ENCODE measurements at regions not wholly inside any gene's neighbourhood (a gene's known extent, or its start where the extent isn't known, plus 50 kb on each side); places are given as distances from the start of the nearest gene placed in this dataset.

DNA sequence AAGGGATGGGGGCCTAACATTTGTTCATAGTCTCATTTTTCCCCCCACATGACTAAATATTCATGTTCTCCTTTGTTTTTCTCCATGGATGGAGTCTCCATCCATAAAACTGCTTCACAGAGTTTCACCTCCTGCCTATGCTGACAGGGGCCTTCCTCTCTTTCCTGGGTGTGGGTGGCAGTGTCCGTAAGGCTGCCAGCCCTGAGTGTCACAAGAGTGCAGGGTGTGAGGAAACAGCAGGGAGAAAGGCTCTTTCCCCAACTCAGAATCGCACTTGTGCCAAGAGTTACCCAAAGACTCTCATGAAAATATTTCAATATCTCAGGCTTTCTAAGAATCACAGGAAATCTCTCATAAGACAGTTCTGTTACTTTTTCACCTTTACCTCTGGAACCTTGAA lies 346.2 kb upstream of the MMS22L start:
- Histone ChIP-seq H3K4me2 (ENCODE audit: low read length) (no peak overlapping the region), H3K27ac (ENCODE audit: low read depth, low read length) (no peak overlapping the region), H3K4me3 (ENCODE audit: low read length) (no peak overlapping the region), H4K20me1 (ENCODE audit: control insufficient read depth, insufficient read depth, low read depth, low read length) (no peaks in the 10 kb centered on the region), H3F3A (ENCODE audit: control insufficient read depth, insufficient read depth) (no peaks in the 10 kb centered on the region), H3K9me3 (ENCODE audit: control insufficient read depth, insufficient read depth, low read length) (no peaks in the 10 kb centered on the region), H3K27me3 (ENCODE audit: control insufficient read depth, low read length) (no peaks in the 10 kb centered on the region), H3K79me2 (ENCODE audit: control insufficient read depth, low read length) (no peaks in the 10 kb centered on the region), H3K9me2 (replicated peaks; ENCODE audit: control insufficient read depth, low read length) (no peaks in the 10 kb centered on the region), H3K36me3 (ENCODE audit: control insufficient read depth, low read length) (no peaks in the 10 kb centered on the region), H3K4me1 (ENCODE audit: control insufficient read depth, low read length) (no peaks in the 10 kb centered on the region)
- TF ChIP-seq, protein P1, sequence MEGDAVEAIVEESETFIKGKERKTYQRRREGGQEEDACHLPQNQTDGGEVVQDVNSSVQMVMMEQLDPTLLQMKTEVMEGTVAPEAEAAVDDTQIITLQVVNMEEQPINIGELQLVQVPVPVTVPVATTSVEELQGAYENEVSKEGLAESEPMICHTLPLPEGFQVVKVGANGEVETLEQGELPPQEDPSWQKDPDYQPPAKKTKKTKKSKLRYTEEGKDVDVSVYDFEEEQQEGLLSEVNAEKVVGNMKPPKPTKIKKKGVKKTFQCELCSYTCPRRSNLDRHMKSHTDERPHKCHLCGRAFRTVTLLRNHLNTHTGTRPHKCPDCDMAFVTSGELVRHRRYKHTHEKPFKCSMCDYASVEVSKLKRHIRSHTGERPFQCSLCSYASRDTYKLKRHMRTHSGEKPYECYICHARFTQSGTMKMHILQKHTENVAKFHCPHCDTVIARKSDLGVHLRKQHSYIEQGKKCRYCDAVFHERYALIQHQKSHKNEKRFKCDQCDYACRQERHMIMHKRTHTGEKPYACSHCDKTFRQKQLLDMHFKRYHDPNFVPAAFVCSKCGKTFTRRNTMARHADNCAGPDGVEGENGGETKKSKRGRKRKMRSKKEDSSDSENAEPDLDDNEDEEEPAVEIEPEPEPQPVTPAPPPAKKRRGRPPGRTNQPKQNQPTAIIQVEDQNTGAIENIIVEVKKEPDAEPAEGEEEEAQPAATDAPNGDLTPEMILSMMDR (IDR thresholded peaks at IDR 0.05; ENCODE audit: low read depth, low read length, poor library complexity, severe bottlenecking) = no peak
- no peak for TF ChIP-seq EZH2phosphoT487 (IDR thresholded peaks at IDR 0.05; ENCODE audit: borderline replicate concordance, low read length)

DNA sequence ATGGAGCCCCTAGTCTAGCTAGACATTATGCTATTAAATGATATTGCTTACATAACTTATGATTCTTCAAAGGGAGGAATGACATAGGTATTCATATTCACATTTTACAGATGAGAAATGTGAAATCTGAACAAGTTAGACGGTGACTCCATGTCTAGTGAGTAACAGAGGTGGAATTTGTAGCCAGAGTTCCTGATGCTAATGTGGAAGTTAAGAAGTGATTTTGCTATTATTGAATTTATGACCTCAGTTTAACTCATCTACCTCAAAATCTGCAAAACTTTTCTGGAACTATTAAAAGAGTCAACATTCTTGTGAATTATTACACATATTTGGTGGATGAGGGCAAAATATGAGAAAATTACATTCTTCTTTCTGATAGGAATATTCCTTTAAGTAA lies 347.6 kb upstream of the MMS22L start:
- Histone ChIP-seq H3F3A (ENCODE audit: control insufficient read depth, insufficient read depth) (no peaks in the 10 kb centered on the region), H3K9me2 (replicated peaks; ENCODE audit: control insufficient read depth, low read length) (no peaks in the 10 kb centered on the region), H4K20me1 (ENCODE audit: control insufficient read depth, insufficient read depth, low read depth, low read length) (no peaks in the 10 kb centered on the region), H3K36me3 (ENCODE audit: control insufficient read depth, low read length) (no peaks in the 10 kb centered on the region), H3K27ac (ENCODE audit: low read depth, low read length) (no peak overlapping the region), H3K4me2 (ENCODE audit: low read length) (no peak overlapping the region), H3K79me2 (ENCODE audit: control insufficient read depth, low read length) (no peaks in the 10 kb centered on the region), H3K9me3 (ENCODE audit: control insufficient read depth, insufficient read depth, low read length) (no peaks in the 10 kb centered on the region), H3K4me1 (ENCODE audit: control insufficient read depth, low read length) (no peaks in the 10 kb centered on the region), H3K4me3 (ENCODE audit: low read length) (no peak overlapping the region), H3K27me3 (ENCODE audit: control insufficient read depth, low read length) (no peaks in the 10 kb centered on the region)
- TF ChIP-seq, protein P1 (IDR thresholded peaks at IDR 0.05; ENCODE audit: low read depth, low read length, poor library complexity, severe bottlenecking) = no peak
- no peak for TF ChIP-seq EZH2phosphoT487 (IDR thresholded peaks at IDR 0.05; ENCODE audit: borderline replicate concordance, low read length)

DNA sequence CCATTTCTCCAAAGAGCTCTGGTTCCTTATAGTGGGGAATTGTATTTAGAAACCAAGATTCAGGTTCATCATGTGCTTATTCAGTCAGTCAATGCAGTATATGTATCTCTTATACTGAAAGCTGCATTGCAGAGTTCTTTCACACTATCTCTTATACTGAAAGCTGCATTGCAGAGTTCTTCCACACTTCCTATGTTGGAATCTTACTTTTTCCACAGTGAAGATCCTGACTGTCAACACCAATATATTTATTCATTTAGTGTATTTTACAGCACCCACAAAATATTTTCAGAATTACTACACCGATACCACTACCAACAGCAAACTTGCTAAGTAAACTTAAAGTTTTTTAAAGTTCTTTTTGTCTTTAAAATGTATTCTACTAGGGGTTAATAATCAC lies 349.3 kb upstream of the MMS22L start:
- no peaks in the 10 kb centered on the region for H3K79me2 ChIP-seq (ENCODE audit: control insufficient read depth, low read length)
- no peaks in the 10 kb centered on the region for H3K36me3 ChIP-seq (ENCODE audit: control insufficient read depth, low read length)
- no peak overlapping the region for H3K4me3 ChIP-seq (ENCODE audit: low read length)
- no peaks in the 10 kb centered on the region for H3K27me3 ChIP-seq (ENCODE audit: control insufficient read depth, low read length)
- H4K20me1 ChIP-seq (ENCODE audit: control insufficient read depth, insufficient read depth, low read depth, low read length) = no peaks in the 10 kb centered on the region
- TF ChIP-seq, protein P1 (IDR thresholded peaks at IDR 0.05; ENCODE audit: low read depth, low read length, poor library complexity, severe bottlenecking) = no peak
- TF ChIP-seq EZH2phosphoT487 (IDR thresholded peaks at IDR 0.05; ENCODE audit: borderline replicate concordance, low read length) = no peak
- H3F3A ChIP-seq (ENCODE audit: control insufficient read depth, insufficient read depth) = no peaks in the 10 kb centered on the region
- H3K9me3 ChIP-seq (ENCODE audit: control insufficient read depth, insufficient read depth, low read length) = no peaks in the 10 kb centered on the region
- no peak overlapping the region for H3K27ac ChIP-seq (ENCODE audit: low read depth, low read length)
- no peaks in the 10 kb centered on the region for H3K4me1 ChIP-seq (ENCODE audit: control insufficient read depth, low read length)
- H3K4me2 ChIP-seq (ENCODE audit: low read length) = no peak overlapping the region
- H3K9me2 ChIP-seq (replicated peaks; ENCODE audit: control insufficient read depth, low read length) = no peaks in the 10 kb centered on the region

DNA sequence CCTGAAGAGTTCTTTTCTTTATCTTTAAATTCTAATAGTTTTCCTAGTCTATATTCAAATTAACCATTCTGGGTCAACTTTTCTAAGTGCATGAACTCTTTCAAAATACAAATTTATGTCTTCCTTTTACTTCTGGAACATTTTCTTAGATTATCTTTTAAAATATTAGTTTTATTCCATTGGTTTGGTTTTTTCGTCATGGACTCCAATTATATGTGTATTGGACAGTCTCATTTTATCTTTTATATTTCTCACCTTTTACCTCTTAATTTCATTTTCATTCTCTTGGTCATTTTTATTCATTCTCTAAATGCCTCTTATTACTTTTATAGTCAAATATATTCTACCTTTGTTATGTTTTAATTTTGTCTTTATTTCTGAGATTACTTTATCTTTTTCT lies 356.7 kb upstream of the MMS22L start:
- Histone ChIP-seq H3K4me2 (ENCODE audit: low read length) (no peak overlapping the region), H3K36me3 (ENCODE audit: control insufficient read depth, low read length) (no peaks in the 10 kb centered on the region), H3K4me3 (ENCODE audit: low read length) (no peak overlapping the region), H3K9me3 (ENCODE audit: control insufficient read depth, insufficient read depth, low read length) (no peaks in the 10 kb centered on the region), H3K4me1 (ENCODE audit: control insufficient read depth, low read length) (no peaks in the 10 kb centered on the region), H3K27me3 (ENCODE audit: control insufficient read depth, low read length) (no peaks in the 10 kb centered on the region), H4K20me1 (ENCODE audit: control insufficient read depth, insufficient read depth, low read depth, low read length) (no peaks in the 10 kb centered on the region), H3K27ac (ENCODE audit: low read depth, low read length) (no peak overlapping the region), H3K79me2 (ENCODE audit: control insufficient read depth, low read length) (no peaks in the 10 kb centered on the region), H3K9me2 (replicated peaks; ENCODE audit: control insufficient read depth, low read length) (no peaks in the 10 kb centered on the region), H3F3A (ENCODE audit: control insufficient read depth, insufficient read depth) (no peaks in the 10 kb centered on the region)
- TF ChIP-seq, protein P1 (IDR thresholded peaks at IDR 0.05; ENCODE audit: low read depth, low read length, poor library complexity, severe bottlenecking) = no peak
- no peak for TF ChIP-seq EZH2phosphoT487 (IDR thresholded peaks at IDR 0.05; ENCODE audit: borderline replicate concordance, low read length)
